ENCODE measurements at regions not wholly inside any gene's neighbourhood (a gene's known extent, or its start where the extent isn't known, plus 50 kb on each side); places are given as distances from the start of the nearest gene placed in this dataset.
"Not testable (repeated sequence)": the region's sequence is repeated elsewhere in the genome, so short reads cannot be mapped to it uniquely, and the experiment has no call there.

DNA sequence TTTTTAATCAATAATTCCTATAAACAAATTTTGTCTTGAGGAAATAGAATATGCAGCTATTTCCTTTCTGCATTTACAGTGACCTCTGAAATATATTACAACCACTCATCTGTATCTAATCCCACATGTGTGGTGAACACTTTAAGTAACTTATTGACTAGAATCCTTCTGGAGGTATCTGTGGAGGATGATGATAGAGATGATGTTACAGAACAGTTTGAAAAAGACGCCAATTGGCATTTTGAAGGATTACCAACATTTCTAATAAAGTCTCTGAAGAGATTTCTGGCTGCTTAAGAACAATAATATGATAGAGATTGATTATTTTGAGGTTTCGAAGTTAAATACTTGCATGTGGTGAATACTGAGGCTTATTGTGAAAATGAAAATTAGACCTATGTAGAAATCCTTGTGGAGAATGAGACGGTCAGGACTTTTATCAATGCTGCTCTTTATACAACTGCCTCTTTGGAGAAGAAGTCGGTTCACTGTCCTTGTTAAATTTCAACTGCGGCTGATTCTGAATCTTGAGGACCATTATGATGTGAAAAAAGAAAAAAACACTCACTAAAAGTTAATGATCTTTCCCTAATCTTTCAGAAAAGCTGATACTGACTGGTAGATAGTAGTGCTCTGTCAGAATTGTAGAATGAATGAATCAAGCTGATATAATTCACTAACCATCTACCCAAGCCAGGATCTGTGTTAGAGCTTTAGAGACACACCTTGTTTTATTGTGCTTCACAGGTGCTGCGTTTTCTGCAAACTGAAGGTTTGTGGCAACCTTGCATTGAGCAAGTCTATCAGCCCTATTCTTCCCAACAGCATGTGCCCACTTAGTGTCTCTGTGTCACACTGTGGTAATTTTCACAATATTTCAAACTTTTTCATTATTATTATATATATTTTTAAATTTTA lies 204.7 kb downstream of the SPRY1 start:
- DNase-seq (ENCODE audit: low spot score) = no peak

DNA sequence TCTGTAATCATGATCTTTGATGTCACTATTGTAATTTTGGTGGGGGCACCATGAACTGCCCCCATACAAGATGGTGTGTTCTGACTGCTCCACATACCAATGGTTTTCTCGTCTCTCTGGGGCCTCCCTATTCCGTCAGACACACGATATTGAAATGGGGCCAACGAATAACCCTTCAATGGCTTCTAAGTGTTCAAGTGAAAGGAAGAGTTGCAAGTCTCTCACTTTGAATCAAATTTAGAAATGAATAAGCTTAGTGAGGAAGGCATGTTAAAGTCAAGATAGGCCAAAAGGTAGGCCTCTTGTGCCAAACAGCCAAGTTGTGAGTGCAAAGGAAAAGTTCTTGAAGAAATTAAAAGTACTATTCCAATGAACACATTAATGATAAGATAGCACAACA lies 205.4 kb downstream of the SPRY1 start:
- DNase-seq (ENCODE audit: low spot score) = no peak

DNA sequence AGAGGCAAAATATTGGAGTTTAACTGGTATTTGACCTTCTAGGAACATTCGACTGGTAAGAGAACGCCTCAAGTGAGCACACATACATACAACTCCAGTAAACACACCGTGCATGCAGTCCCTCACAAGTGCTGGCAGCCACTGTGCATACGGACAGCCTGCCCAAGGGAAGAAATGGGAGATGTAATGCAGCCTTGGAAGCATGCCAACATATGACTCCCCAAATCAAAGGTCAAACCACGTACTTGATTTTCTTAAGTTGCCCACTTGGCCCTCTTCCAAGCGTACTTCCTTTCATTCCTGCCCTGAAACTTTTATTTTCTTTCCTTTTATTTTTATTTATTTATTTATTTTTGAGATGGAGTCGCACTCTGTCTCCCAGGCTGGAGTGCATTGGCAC lies 206.6 kb downstream of the SPRY1 start:
- no peak for DNase-seq (ENCODE audit: low spot score)

DNA sequence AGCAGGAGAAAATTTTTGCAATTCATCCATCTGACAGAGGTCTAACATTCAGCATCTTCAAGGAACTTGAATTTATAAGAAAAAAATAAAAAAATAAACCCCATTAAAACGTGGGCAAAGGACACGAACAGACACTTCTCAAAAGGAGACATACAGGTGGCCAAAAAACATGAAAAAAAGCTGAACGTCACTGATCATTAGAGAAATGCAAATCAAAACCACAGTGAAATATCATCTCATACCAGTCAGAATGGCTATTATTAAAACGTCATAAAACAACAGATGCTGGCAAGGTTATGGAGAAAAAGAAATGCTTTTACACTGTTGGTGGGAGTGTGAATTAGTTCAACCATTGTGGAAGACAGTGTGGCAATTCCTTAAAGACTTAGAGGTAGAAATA lies 209.2 kb downstream of the SPRY1 start:
- not testable (repeated sequence) for DNase-seq (ENCODE audit: low spot score)

DNA sequence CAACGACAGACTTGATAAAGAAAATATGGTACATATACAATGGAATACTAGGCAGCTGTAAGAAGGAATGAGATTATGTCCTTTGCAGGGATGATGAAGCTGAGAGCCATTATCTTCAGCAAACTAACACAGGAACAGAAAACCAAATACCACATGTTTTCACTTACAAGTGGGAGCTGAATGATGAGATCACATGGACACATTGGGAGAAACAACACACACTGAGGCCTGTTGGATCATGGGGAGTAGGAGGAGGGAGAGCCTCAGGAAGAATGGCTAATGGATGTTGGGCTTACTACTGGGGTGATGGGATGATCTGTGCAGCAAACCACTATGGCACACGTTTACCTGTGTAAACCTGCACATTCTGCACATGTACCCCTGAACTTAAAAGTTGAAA lies 209.7 kb downstream of the SPRY1 start:
- DNase-seq (ENCODE audit: low spot score) = no peak

DNA sequence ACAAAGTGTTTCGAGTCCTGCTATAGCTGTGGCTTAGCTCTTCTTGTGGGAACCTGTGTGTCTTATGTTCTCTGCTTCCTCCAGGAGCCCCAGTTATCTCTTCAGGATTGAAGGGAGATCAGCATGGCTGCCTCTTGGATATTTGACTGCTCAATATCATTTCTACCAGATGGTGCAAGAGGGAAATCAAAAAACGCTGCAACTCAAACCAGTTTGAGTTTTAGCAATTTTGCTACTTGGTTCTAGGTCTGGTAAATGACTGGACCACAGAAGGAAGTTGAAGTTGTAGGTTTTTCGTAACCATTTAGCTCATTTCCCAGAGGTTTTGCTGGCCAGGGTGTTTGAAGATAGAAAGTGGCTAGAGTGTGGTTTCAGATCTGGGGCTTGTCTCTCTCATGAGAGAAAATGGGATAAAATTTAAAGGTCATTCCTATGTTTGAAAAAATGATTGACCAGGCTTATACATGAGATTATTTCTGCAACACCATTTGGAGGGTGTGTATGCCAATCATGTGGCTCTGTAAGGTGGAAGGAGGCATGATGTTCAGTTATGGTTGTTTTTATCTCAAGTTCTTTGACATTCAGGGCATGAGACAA lies 210.4 kb downstream of the SPRY1 start:
- no peak for DNase-seq (ENCODE audit: low spot score)

DNA sequence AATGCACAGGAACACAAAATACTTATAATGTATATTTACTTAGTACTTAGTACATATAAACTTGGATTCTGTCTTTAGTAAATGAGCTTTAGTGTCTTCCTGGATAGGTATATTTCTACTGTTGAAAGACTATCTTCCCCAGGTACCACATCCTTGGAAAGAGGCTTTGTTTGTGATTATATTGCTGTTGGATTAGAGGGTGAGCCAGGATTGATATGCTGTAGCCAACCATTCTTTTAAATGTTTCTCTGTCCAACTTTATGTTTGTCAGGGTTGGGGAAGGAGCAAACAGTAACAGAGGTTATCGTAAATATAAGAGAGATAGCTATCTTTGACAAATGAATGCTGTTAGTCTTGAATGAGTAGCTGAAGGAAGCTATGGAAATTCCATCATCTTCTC lies 213.2 kb downstream of the SPRY1 start:
- no peak for DNase-seq (ENCODE audit: low spot score)

DNA sequence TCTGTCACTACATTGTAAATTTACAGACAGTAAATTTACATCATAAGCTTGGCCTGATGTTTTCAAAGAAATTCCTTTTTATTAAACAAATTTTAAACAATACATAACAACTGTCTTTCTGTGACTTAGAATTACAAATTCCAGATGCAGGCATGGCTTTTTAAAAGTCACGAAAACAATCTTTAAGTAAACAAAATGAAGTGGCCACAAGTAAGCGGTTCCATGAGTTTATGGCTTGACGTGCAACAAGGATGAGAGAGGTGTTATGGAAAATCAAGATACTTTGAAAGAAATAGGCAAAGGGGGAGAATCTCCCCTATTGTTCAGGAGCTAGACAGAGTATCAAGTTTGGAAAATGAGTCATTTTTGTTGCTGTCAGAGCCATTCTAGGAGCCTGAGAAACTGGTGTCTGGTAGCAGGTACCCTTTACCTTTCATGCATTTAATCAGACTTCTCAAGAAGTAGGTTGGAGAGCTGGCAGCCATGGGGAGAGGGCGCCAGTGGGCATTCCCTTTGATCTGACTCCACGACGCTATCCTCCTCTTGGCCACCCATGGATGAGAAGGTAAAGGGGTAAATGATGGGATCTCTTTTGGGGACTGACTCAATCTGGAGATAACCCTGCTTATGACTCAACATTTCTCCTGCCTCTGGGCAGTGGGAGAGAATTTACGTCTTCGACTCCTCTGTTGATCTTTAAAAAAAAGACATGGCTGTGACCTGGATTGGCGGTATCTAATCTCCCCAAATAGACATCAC lies 217.2 kb downstream of the SPRY1 start:
- no peak for DNase-seq (ENCODE audit: low spot score)

DNA sequence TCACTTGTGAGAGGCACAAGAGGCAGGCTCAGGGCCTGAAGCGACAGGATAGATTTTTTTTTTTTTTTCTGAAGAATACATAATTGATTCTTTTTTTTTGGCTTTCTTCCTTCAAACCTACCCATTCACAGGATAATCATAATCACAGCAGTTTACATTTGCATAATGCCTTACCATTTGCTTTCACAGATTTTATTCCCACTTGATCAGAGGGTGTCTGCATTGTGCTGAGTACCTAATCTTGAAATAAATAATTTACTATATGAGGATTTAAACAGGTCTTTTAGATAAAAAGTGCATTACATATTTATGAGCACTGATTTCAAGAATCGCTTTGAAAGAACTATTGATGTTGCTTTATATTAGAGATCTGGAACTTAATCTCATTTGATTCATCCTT lies 219.3 kb downstream of the SPRY1 start:
- no peak for DNase-seq (ENCODE audit: low spot score)

DNA sequence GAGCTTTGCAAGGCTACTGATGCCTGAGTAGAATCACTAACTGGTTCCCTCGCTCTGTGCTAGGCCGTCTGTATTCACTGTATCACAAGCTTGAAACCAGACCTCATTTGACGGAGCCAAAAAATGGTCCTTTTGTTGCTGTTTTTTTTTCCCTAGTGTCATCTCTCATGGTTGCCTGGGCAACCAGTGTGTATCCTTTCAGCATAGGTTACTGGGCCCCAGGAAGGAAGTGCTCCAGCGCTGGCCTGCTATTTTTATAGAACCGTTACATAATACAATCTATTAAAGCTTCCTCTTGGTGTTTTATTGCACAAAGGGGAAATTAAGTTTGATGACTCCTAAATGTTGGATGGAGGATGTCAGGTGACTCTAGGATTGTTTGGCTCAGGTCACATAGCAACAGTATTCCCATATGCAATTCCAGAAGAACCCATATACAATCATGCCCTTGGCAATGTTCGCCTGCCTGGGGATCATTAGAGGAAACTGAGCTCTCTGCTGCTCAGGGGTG lies 220.4 kb downstream of the SPRY1 start:
- peak; percentile 64 for DNase-seq (ENCODE audit: low spot score)

DNA sequence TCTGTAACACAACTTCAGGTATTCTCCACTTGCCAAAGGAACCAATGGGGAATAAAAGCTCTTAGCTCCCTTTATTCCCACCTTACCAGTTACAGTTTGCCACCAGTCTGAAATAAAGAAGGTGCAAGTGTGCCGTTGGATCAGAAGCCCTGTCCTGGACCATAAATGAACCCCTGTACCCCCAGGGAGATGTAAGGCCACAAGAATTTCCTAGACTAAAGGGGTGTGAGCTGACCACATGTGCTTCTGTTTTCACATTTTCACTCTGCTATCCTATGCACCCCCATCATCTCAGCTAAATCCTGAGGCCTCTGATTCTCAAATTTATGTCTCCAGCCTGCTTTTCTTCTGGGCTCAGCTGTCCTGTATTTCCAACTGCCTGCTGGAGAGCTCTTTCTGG lies 221.2 kb downstream of the SPRY1 start:
- no peak for DNase-seq (ENCODE audit: low spot score)

DNA sequence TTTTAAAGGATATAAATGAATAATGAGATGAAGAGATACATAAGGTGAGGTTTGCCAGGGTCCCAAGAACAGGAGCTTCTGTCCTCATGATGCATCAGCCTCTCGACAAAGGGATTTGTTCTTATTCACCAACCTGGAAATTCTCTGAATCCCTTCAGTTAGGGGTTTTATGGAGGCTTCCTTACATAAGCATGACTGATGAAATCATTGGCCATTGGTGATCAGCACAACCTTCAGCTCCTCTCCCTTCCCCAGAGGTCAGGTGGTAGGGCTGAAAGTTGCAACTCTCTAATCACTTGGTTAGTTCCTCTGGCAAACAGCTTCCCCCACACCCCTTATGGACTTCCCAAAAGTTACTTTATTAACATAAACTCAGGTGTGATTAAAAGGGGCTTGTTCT lies 222.0 kb downstream of the SPRY1 start:
- no peak for DNase-seq (ENCODE audit: low spot score)

DNA sequence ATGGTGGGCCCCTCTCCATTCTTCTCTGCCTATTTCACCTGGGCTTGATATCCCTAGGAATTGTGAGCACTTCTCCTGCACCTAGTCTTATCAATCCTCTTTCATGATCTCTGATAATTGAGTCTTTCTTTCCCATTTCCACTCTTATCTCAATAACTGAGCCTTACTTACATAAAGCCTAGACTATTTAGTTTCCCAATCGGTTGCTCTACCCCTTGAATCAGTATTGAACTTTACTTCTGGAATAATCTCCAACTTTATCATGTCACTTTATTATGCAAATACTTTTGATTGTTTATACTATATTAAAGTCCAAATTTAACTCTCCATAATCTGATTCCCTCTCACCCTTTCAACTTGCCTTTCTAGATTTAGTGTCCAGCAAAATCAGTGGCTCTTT lies 222.7 kb downstream of the SPRY1 start:
- no peak for DNase-seq (ENCODE audit: low spot score)

DNA sequence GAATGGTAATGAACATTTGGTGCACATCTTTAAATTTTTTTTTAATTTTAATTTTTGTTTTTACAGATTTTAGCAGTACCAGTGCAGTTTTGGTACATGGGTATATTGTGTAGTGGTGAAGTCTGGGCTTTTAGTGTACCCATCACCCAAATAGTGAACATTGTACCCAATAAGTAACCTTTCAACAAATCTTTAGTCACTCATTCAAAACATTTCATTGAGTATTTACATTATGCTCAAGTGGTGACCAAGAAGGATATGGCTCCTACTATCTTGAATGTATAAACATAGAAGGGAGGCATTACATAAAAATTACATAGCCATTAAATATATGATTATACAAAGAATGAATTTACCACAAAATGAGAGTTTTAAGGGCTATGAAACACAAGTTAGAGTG lies 223.3 kb downstream of the SPRY1 start:
- DNase-seq (ENCODE audit: low spot score) = no peak

DNA sequence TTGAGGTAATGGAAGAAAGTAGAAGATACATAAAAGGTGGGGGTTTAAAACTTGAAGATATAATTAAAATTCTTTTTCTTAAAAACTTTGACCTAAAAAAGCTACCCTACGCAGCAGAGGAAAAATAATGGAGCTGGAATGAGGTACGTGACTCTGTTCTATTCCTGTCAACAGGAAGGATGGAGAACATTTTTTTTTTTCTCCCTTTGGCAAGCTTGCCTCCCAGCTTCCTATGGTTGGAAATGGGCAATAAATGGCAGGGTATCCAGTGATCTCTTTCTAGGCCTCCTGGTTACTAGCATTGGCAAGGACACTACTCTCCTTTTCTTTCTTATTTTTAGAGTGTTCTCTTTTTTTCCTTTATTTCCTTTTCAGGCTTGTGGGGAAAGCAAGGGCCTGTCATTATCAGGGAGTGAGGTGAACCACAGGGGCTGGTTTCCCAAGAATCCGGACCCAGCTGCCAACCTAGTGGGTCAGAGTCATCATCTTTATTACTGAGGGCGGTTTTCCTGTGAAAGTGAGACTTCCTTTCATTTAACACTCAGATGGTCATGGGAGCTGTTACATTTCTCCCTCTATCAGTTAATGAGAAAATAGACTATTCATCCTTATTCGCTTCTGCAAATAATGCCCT lies 224.6 kb downstream of the SPRY1 start:
- DNase-seq (ENCODE audit: low spot score) = no peak

DNA sequence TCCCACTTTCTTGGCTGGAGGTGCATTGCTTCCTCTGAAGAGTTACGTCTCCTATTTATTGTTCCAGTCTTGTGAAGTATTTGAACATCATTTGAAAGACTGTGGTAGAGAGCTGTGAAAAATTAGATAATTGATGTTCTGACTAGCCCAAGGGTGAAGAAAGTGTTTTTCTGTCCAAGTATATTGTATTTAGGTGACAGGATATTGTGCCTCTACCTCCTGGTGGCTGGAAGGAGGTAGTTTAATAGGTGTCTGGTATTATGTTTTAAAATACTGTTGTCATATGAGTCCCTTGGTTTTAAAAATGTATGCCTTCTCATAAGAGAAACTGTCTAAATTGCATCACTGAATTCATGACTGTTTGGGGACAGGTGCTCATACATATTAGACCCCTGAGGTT lies 226.0 kb downstream of the SPRY1 start:
- DNase-seq (ENCODE audit: low spot score) = no peak

DNA sequence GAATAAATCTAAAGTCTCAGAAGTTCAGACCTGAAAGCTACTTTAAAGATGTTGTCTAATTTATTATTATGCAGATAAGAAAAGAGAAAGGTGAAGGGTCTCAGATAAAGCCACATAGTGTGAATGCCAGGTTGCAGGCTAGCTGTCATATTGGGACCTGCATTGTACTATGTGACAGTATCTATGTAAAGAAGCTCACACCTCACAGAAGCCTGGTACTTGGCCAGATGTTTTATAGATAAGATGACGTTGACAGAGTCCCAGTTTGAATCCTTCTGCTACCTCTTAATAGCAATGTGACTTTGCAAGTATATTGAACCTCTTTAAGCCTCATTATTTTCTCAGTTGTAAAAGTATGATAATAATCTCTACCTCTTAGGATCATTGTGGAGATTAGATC lies 227.0 kb downstream of the SPRY1 start:
- DNase-seq (ENCODE audit: low spot score) = no peak

DNA sequence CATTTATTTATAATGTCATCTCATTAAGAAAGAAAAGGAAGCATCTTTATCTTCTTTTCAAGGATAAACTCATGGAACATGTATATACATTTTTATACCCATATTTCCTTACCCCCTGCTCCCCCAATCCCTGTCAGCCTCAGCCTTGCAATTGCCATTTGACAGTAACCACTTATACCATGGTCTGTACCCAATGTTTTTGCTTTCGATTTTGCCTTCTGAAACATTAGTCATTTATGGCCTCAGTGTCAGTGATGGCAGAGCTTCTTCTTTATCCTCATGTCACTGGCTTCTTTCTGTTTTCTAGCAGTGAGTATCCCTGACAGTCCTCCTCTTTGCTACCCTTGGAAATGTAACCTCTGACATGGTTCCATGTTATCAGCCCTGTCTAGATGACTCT lies 228.4 kb downstream of the SPRY1 start:
- DNase-seq (ENCODE audit: low spot score) = no peak

DNA sequence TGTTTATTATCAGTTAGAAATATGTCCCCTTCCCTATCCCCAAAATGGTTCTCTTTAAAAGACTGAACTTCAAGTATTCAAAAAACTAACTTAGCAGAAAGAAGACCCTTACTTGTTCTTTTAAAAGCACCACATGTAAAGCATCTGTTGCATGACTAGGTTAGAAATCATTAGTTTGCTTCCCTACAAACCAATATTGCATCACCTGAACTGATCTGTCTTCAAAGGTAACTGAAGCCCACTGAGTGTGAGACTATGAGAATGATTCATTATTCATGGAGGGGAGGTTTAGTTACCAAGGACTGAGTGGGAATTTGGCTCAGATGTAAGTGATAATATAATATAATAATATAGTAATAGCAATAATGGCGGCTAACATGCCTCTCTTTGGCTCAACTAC lies 231.7 kb downstream of the SPRY1 start:
- no peak for DNase-seq (ENCODE audit: low spot score)

DNA sequence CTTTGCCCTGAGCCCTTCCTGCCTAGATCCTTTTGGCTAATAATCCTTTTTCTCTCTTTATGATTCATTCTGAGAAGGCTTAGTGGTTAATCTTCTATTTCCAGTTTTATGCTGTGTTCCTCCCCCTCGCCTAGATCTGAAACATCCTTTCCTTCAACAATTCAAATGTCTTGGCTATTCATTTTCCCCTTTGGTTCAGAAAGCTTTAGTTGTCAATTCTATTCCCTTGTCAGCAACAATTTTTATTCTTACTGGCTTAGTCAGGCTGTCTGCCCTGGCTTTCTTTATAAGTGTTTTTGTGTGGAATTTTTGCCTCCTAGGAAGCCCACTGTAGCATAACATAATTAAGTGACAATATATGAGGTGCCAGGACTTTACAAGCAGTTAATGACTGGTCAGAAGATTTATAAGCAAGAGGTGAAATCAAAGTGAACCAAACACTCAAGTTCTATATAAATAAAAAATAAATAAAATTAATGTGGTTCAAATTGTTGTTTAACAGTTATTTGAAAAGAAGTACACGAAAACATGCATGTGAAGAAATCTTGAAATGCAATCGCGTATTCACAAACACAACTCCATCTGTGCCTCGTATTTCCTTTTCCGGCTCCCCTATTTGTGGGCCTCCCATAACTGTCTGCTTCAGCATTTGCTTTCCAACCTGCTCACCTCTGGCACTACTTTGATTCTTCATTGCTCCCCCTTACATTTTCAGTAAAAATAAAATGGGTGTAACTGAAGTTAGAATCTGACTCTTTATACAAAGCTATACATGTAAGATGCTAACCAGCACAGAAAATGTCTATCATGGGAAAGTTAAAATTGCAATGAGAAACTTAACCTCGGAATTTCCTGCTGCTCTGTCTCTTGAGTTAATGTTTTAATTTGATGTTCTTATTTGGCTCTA lies 235.4 kb downstream of the SPRY1 start:
- DNase-seq (ENCODE audit: low spot score) = no peak

DNA sequence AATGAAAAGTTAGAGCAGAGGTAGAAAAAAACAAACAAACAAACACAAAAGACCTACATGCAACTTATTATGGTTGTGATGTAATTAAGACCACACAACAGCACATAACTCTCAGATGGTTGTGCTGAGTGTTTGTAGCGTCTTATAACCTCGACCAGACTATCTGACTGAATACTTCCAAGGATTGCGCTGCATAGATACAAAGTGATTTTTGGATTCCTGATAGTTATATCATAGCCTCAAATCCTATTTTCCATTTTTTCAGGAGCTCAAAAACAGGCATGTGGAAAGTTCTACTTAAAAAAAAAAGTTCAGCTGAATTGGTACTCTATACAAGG lies 236.1 kb downstream of the SPRY1 start:
- no peak for DNase-seq (ENCODE audit: low spot score)
